ENCODE measurements at regions not wholly inside any gene's neighbourhood (a gene's known extent, or its start where the extent isn't known, plus 50 kb on each side); places are given as distances from the start of the nearest gene placed in this dataset.
A peak's percentile ranks its signal among the peaks of the same experiment; 100 is the strongest.

- TF ChIP-seq CTCF (IDR thresholded peaks at IDR 0.05) (peak in 5 of 7 experiments; percentile 35 to 86 (median 58)), POLR2AphosphoS5 (IDR thresholded peaks at IDR 0.05) (no peak), EP300 (IDR thresholded peaks at IDR 0.05) (no peak), POLR2A (IDR thresholded peaks at IDR 0.05) (no peak)
Observed at GRCh38 chr4:100093091-100093866, 97.0 kb downstream of the DDIT4L start.
